Gastrocnemius medialis (tissue), 4 donors: ENCODE measurements at regions not wholly inside any gene's neighbourhood (a gene's known extent, or its start where the extent isn't known, plus 50 kb on each side); places are given as distances from the start of the nearest gene placed in this dataset.

Source experiments
- CTCF ChIP-seq, 5 experiments: fragments of 450-650 bp in 3 of 5; fragments of 200-600 bp in 2 of 5; sonication (generic) in 2 of 5; IDR thresholded peaks in 4 of 5; conservative IDR thresholded peaks in 1 of 5; 1 replicate in 4 of 5; 2 replicates in 1 of 5; pipeline ENCODE4 v1.5.1; 2016 to 2019; ENCODE audit warnings: antibody characterized with exemption in 5 of 5, mild to moderate bottlenecking in 3 of 5, moderate library complexity in 3 of 5
- POLR2A ChIP-seq, 2 donors: fragments of 450-650 bp; IDR thresholded peaks; one replicate each; pipeline ENCODE4 v1.6.1; 2017; ENCODE audit warnings: antibody characterized with exemption in 2 of 2, mild to moderate bottlenecking in 2 of 2, moderate library complexity in 2 of 2

GRCh38 chr15:70429056-70429722 lies 331.5 kb upstream of the TLE3 start:
- TF ChIP-seq CTCF (IDR thresholded peaks at IDR 0.05 in 4 of 5, conservative IDR thresholded peaks at IDR 0.05 in 1 of 5) (no peak), POLR2A (IDR thresholded peaks at IDR 0.05) (no peak)
